H9 (cell line): ENCODE measurements at regions not wholly inside any gene's neighbourhood (a gene's known extent, or its start where the extent isn't known, plus 50 kb on each side); places are given as distances from the start of the nearest gene placed in this dataset.

Experiments
- DNase-seq: peaks from one replicate; pipeline ENCODE4 v3.0.0-alpha.2; 2017
- H2AFZ ChIP-seq: one replicate; pipeline ENCODE4 v1.6.1; 2013; ENCODE audit warnings: mild to moderate bottlenecking, low read length, control low read depth, moderate library complexity
- H2AK5ac ChIP-seq: 2 replicates; pipeline ENCODE4 v1.6.1; 2013; ENCODE audit warnings: low read length, control low read depth, mixed read lengths; ENCODE audit not compliant: insufficient read length
- H2BK120ac ChIP-seq: one replicate; pipeline ENCODE4 v1.6.1; 2013; ENCODE audit warnings: low read depth, mild to moderate bottlenecking, low read length, control low read depth, inconsistent platforms; ENCODE audit not compliant: poor library complexity, severe bottlenecking
- H2BK12ac ChIP-seq: 2 replicates; pipeline ENCODE4 v1.6.1; 2013; ENCODE audit warnings: low read length, control low read depth, mixed read lengths, low read depth; ENCODE audit not compliant: insufficient read length
- H2BK15ac ChIP-seq: 2 replicates; pipeline ENCODE4 v1.6.1; 2013; ENCODE audit warnings: low read depth, low read length, control low read depth
- H2BK20ac ChIP-seq: one replicate; pipeline ENCODE4 v1.6.1; 2013; ENCODE audit warnings: low read depth, mild to moderate bottlenecking, low read length, control low read depth, inconsistent platforms; ENCODE audit not compliant: poor library complexity, severe bottlenecking
- H2BK5ac ChIP-seq: 2 replicates; pipeline ENCODE4 v1.6.1; 2013; ENCODE audit warnings: low read length, control low read depth, mixed read lengths; ENCODE audit not compliant: insufficient read length
- H3K14ac ChIP-seq: 2 replicates; pipeline ENCODE4 v1.6.1; 2013; ENCODE audit warnings: low read length, control low read depth; ENCODE audit not compliant: insufficient read depth
- H3K18ac ChIP-seq: 2 replicates; pipeline ENCODE4 v1.6.1; 2013; ENCODE audit warnings: low read depth, mild to moderate bottlenecking, mixed read lengths, low read length, control low read depth; ENCODE audit not compliant: insufficient read length
- H3K23ac ChIP-seq: 2 replicates; pipeline ENCODE4 v1.6.1; 2013; ENCODE audit warnings: low read length, control low read depth, mixed read lengths, low read depth; ENCODE audit not compliant: insufficient read length
- H3K23me2 ChIP-seq: 2 replicates; pipeline ENCODE4 v1.6.1; 2013; ENCODE audit warnings: low read depth, mild to moderate bottlenecking, mixed read lengths, low read length, control low read depth; ENCODE audit not compliant: insufficient read length, poor library complexity, severe bottlenecking
- H3K27ac ChIP-seq: 2 replicates; pipeline ENCODE4 v1.5.1; 2013; ENCODE audit warnings: low read length, control low read depth, mixed read lengths, low read depth; ENCODE audit not compliant: insufficient read length
- H3K27me3 ChIP-seq: 2 replicates; pipeline ENCODE4 v1.6.1; 2013; ENCODE audit warnings: low read length, control low read depth, inconsistent platforms; ENCODE audit not compliant: insufficient read depth
- H3K4ac ChIP-seq: 2 replicates; pipeline ENCODE4 v1.6.1; 2013; ENCODE audit warnings: low read depth, mild to moderate bottlenecking, control low read depth, inconsistent platforms, low read length, moderate library complexity
- H3K4me1 ChIP-seq: 2 replicates; pipeline ENCODE4 v1.6.1; 2013; ENCODE audit warnings: low read length, control low read depth, inconsistent platforms; ENCODE audit not compliant: insufficient read depth
- H3K4me2 ChIP-seq: 2 replicates; pipeline ENCODE4 v1.6.1; 2013; ENCODE audit warnings: low read length, control low read depth, mixed read lengths; ENCODE audit not compliant: insufficient read length, insufficient read depth
- H3K56ac ChIP-seq: 2 replicates; pipeline ENCODE4 v1.6.1; 2013; ENCODE audit warnings: low read depth, mild to moderate bottlenecking, mixed read lengths, low read length, control low read depth; ENCODE audit not compliant: insufficient read length
- H3K79me1 ChIP-seq: 2 replicates; pipeline ENCODE4 v1.6.1; 2013; ENCODE audit warnings: low read depth, mild to moderate bottlenecking, moderate library complexity, low read length, control low read depth, inconsistent platforms; ENCODE audit not compliant: insufficient read depth, poor library complexity, severe bottlenecking
- H3K79me2 ChIP-seq: 2 replicates; pipeline ENCODE4 v1.6.1; 2013; ENCODE audit warnings: low read length, control low read depth, inconsistent platforms; ENCODE audit not compliant: insufficient read depth
- H3K9ac ChIP-seq: 2 replicates; pipeline ENCODE4 v1.6.1; 2013; ENCODE audit warnings: low read length, control low read depth, mixed read lengths; ENCODE audit not compliant: insufficient read length; ENCODE audit errors: extremely low read depth
- H3K9me3 ChIP-seq: one replicate; pipeline ENCODE4 v1.6.1; 2013; ENCODE audit warnings: low read depth, low read length, inconsistent platforms; ENCODE audit not compliant: control insufficient read depth
- H3T11ph ChIP-seq: one replicate; pipeline ENCODE4 v1.6.1; 2013; ENCODE audit warnings: mild to moderate bottlenecking, low read length, control low read depth, inconsistent platforms
- H4K20me1 ChIP-seq: one replicate; pipeline ENCODE4 v1.6.1; 2013; ENCODE audit not compliant: control insufficient read depth, insufficient read length, insufficient read depth
- H4K5ac ChIP-seq: 2 replicates; pipeline ENCODE4 v1.6.1; 2013; ENCODE audit warnings: low read depth, mild to moderate bottlenecking, mixed read lengths, low read length, control low read depth; ENCODE audit not compliant: insufficient read length
- H4K8ac ChIP-seq: replicated peaks from 2 replicates; pipeline ENCODE4 v1.6.1; 2013; ENCODE audit warnings: low read length, control low read depth, mixed read lengths, low read depth; ENCODE audit not compliant: insufficient read length
- H4K91ac ChIP-seq: 2 replicates; pipeline ENCODE4 v1.6.1; 2013; ENCODE audit warnings: low read depth, mild to moderate bottlenecking, moderate library complexity, mixed read lengths, low read length, control low read depth; ENCODE audit not compliant: insufficient read length
- H3K27ac Mint-ChIP-seq, 3 experiments: 2 replicates in 2 of 3; 3 replicates in 1 of 3; pipeline ENCODE4 v1.8.0; 2020 to 2021; ENCODE audit warnings: mixed read lengths in 3 of 3, mild to moderate bottlenecking in 1 of 3, moderate library complexity in 1 of 3
- H3K27me3 Mint-ChIP-seq: 2 replicates; pipeline ENCODE4 v1.8.0; 2021; ENCODE audit warnings: low read depth, mild to moderate bottlenecking, moderate library complexity, mixed read lengths
- H3K36me3 Mint-ChIP-seq, 3 experiments: 2 replicates in 2 of 3; 3 replicates in 1 of 3; pipeline ENCODE4 v1.8.0; 2020 to 2021; ENCODE audit warnings: low read depth in 3 of 3, mixed read lengths in 3 of 3; ENCODE audit not compliant: insufficient read depth in 1 of 3
- H3K4me1 Mint-ChIP-seq, 2 experiments: 2 replicates each; pipeline ENCODE4 v1.8.0; 2020; ENCODE audit warnings: mixed read lengths in 2 of 2
- H3K4me3 Mint-ChIP-seq, 2 experiments: 2 replicates in 1 of 2; 3 replicates in 1 of 2; pipeline ENCODE4 v1.8.0; 2020 to 2021; ENCODE audit warnings: mild to moderate bottlenecking in 2 of 2, mixed read lengths in 2 of 2, moderate library complexity in 1 of 2
- H3K9me3 Mint-ChIP-seq, 2 experiments: 2 replicates in 1 of 2; 3 replicates in 1 of 2; pipeline ENCODE4 v1.8.0; 2020; ENCODE audit warnings: mild to moderate bottlenecking in 2 of 2, mixed read lengths in 2 of 2, moderate library complexity in 1 of 2
- WGBS: extraction: QIAGEN DNeasy Blood & Tissue Kit; methylation state at CpG from one replicate; pipeline ENCODE4 v1.1.7; 2013; ENCODE audit warnings: missing lambda C conversion rate, low lambda C conversion rate, mixed read lengths; ENCODE audit not compliant: insufficient read length; ENCODE audit errors: extremely low coverage; 5-methylcytosine and 5-hydroxymethylcytosine counted together
- TF ChIP-seq, protein P1 (sequence below): fragments of 200-600 bp; sonication (generic); conservative IDR thresholded peaks from 3 replicates; pipeline ENCODE4 v1.8.0; 2021; ENCODE audit warnings: antibody characterized with exemption, mild to moderate bottlenecking

DNA sequence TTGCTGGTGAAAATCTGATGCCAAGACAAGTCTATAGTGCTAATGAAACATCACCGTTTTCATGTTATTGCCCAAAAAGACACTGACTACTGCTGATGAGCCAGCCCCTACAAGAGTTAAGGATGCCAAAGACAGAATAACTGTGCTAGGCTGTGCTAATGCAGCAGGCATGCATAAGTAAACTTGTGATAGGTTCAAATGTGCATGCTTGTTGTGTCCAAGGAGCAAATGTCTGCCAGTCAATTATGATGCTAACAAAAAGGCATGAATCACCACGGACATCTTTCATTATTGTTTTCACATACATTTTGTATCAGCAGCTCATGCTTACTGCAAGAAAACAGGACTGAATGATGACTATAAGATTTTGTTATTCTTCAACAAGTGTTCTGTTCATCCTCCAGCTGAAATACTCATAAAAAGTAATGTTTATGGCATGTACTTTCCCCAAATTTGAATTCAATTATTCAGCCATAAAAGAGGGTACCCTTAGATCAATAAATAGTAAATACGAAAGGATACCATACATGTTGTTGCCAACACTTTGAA lies 306.9 kb upstream of the ARSJ start:
- Histone ChIP-seq H3K9me3 (no peaks in the 10 kb centered on the region), H3K27me3 (no peaks in the 10 kb centered on the region), H3K9ac (no peak overlapping the region), H2AK5ac (no peak overlapping the region), H3K4me1 (no peaks in the 10 kb centered on the region), H2BK5ac (no peak overlapping the region), H4K91ac (no peak overlapping the region), H2AFZ (no peak overlapping the region), H3T11ph (no peak overlapping the region), H3K23me2 (no peaks in the 10 kb centered on the region), H3K4me2 (no peak overlapping the region), H3K79me2 (no peaks in the 10 kb centered on the region), H3K23ac (no peak overlapping the region), H3K27ac (no peak overlapping the region), H4K8ac (no peak overlapping the region), H4K5ac (no peak overlapping the region), H3K4ac (no peak overlapping the region), H2BK120ac (no peak overlapping the region), H2BK20ac (no peak overlapping the region), H3K79me1 (no peaks in the 10 kb centered on the region), H3K18ac (no peak overlapping the region), H2BK12ac (no peak overlapping the region), H2BK15ac (no peak overlapping the region), H3K14ac (no peak overlapping the region), H3K56ac (no peak overlapping the region), H4K20me1 (no peaks in the 10 kb centered on the region)
- Mint-ChIP-seq H3K4me3 (no peak overlapping the region), H3K27ac (no peak overlapping the region), H3K27me3 (no peaks in the 10 kb centered on the region), H3K9me3 (no peaks in the 10 kb centered on the region), H3K36me3 (no peaks in the 10 kb centered on the region; a peak in 1 of 7 replicates), H3K4me1 (no peaks in the 10 kb centered on the region)
- WGBS, result no CpG with 5 or more reads among the region's 3 CpGs
- TF ChIP-seq, protein P1, sequence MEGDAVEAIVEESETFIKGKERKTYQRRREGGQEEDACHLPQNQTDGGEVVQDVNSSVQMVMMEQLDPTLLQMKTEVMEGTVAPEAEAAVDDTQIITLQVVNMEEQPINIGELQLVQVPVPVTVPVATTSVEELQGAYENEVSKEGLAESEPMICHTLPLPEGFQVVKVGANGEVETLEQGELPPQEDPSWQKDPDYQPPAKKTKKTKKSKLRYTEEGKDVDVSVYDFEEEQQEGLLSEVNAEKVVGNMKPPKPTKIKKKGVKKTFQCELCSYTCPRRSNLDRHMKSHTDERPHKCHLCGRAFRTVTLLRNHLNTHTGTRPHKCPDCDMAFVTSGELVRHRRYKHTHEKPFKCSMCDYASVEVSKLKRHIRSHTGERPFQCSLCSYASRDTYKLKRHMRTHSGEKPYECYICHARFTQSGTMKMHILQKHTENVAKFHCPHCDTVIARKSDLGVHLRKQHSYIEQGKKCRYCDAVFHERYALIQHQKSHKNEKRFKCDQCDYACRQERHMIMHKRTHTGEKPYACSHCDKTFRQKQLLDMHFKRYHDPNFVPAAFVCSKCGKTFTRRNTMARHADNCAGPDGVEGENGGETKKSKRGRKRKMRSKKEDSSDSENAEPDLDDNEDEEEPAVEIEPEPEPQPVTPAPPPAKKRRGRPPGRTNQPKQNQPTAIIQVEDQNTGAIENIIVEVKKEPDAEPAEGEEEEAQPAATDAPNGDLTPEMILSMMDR, result no peak
- no peak for DNase-seq
